Trophoblast cell (in vitro differentiated cells and primary cell): ENCODE measurements at regions not wholly inside any gene's neighbourhood (a gene's known extent, or its start where the extent isn't known, plus 50 kb on each side); places are given as distances from the start of the nearest gene placed in this dataset.

Source experiments
- DNase-seq, 2 donors: peaks; one replicate each; pipeline ENCODE4 v3.0.0-alpha.2; 2016
- H2AFZ ChIP-seq: 2 replicates; pipeline ENCODE4 v1.6.1; 2013; ENCODE audit warnings: low read length, moderate library complexity, mild to moderate bottlenecking; ENCODE audit not compliant: insufficient read depth, poor library complexity
- H2AK5ac ChIP-seq: 2 replicates; pipeline ENCODE4 v1.6.1; 2013; ENCODE audit warnings: mild to moderate bottlenecking, low read length
- H2BK120ac ChIP-seq: 2 replicates; pipeline ENCODE4 v1.6.1; 2013; ENCODE audit warnings: low read length, mild to moderate bottlenecking, moderate library complexity; ENCODE audit not compliant: insufficient read depth, poor library complexity
- H2BK12ac ChIP-seq: 2 replicates; pipeline ENCODE4 v1.6.1; 2013; ENCODE audit warnings: mild to moderate bottlenecking, low read length, moderate library complexity
- H2BK5ac ChIP-seq: 2 replicates; pipeline ENCODE4 v1.6.1; 2013; ENCODE audit warnings: low read length, low read depth, moderate library complexity, mild to moderate bottlenecking; ENCODE audit not compliant: poor library complexity
- H3K14ac ChIP-seq: 2 replicates; pipeline ENCODE4 v1.6.1; 2013; ENCODE audit warnings: mild to moderate bottlenecking, low read length
- H3K18ac ChIP-seq: 2 replicates; pipeline ENCODE4 v1.6.1; 2013; ENCODE audit warnings: mild to moderate bottlenecking, low read length
- H3K23ac ChIP-seq: 2 replicates; pipeline ENCODE4 v1.6.1; 2013; ENCODE audit warnings: low read length
- H3K27ac ChIP-seq: 2 replicates; pipeline ENCODE4 v1.5.1; 2013; ENCODE audit warnings: low read depth, mild to moderate bottlenecking, inconsistent platforms, low read length, moderate library complexity
- H3K27me3 ChIP-seq: 2 replicates; pipeline ENCODE4 v1.6.1; 2013; ENCODE audit warnings: inconsistent platforms, mild to moderate bottlenecking, low read length, moderate library complexity; ENCODE audit not compliant: insufficient read depth
- H3K36me3 ChIP-seq, 2 experiments: 1 replicate in 1 of 2; 2 replicates in 1 of 2; pipeline ENCODE4 v1.6.1; 2013; ENCODE audit warnings: low read length in 2 of 2, mild to moderate bottlenecking in 2 of 2, moderate library complexity in 1 of 2; ENCODE audit not compliant: insufficient read depth in 2 of 2, control insufficient read depth in 1 of 2
- H3K4ac ChIP-seq: 2 replicates; pipeline ENCODE4 v1.6.1; 2013; ENCODE audit warnings: low read depth, mild to moderate bottlenecking, low read length, moderate library complexity
- H3K4me1 ChIP-seq, 2 experiments: 1 replicate in 1 of 2; 2 replicates in 1 of 2; pipeline ENCODE4 v1.6.1; 2013; ENCODE audit warnings: low read length in 2 of 2, mild to moderate bottlenecking in 2 of 2, moderate library complexity in 1 of 2; ENCODE audit not compliant: insufficient read depth in 2 of 2, control insufficient read depth in 1 of 2
- H3K4me2 ChIP-seq: 2 replicates; pipeline ENCODE4 v1.6.1; 2013; ENCODE audit warnings: inconsistent platforms, mild to moderate bottlenecking, low read length, moderate library complexity
- H3K4me3 ChIP-seq: 2 replicates; pipeline ENCODE4 v1.5.1; 2013; ENCODE audit warnings: mild to moderate bottlenecking, low read depth, low read length, inconsistent platforms
- H3K79me1 ChIP-seq: one replicate; pipeline ENCODE4 v1.6.1; 2013; ENCODE audit warnings: low read length
- H3K79me2 ChIP-seq: 2 replicates; pipeline ENCODE4 v1.6.1; 2013; ENCODE audit warnings: low read length, mild to moderate bottlenecking; ENCODE audit not compliant: control insufficient read depth, insufficient read depth, poor library complexity
- H3K9ac ChIP-seq: 2 replicates; pipeline ENCODE4 v1.6.1; 2013; ENCODE audit warnings: mild to moderate bottlenecking, low read length
- H3K9me3 ChIP-seq: 2 replicates; pipeline ENCODE4 v1.6.1; 2013; ENCODE audit warnings: low read depth, mild to moderate bottlenecking, control low read depth, inconsistent platforms, low read length; ENCODE audit not compliant: insufficient read depth
- H4K12ac ChIP-seq: 2 replicates; pipeline ENCODE4 v1.6.1; 2013; ENCODE audit warnings: low read depth, mild to moderate bottlenecking, low read length, moderate library complexity
- H4K8ac ChIP-seq: 2 replicates; pipeline ENCODE4 v1.6.1; 2013; ENCODE audit warnings: low read depth, mild to moderate bottlenecking, low read length, moderate library complexity
- H4K91ac ChIP-seq: one replicate; pipeline ENCODE4 v1.6.1; 2013; ENCODE audit warnings: low read depth, mild to moderate bottlenecking, low read length, moderate library complexity
- WGBS: extraction: QIAGEN DNeasy Blood & Tissue Kit; methylation state at CpG from one replicate; pipeline ENCODE4 v1.1.7; 2013; ENCODE audit warnings: missing lambda C conversion rate; ENCODE audit not compliant: insufficient read length, insufficient coverage; ENCODE audit errors: extremely low coverage; 5-methylcytosine and 5-hydroxymethylcytosine counted together

GRCh38 chr14:100988956-100989355, 85.4 kb upstream of the RTL1 start:
- Histone ChIP-seq H2AFZ (no peak overlapping the region), H3K18ac (no peak overlapping the region), H3K36me3 (no peaks in the 10 kb centered on the region), H2BK5ac (no peak overlapping the region), H4K12ac (no peak overlapping the region), H4K91ac (no peak overlapping the region), H2BK12ac (no peak overlapping the region), H3K4ac (no peak overlapping the region), H3K14ac (no peak overlapping the region), H3K4me2 (no peak overlapping the region), H4K8ac (no peak overlapping the region), H3K27ac (no peak overlapping the region), H3K4me1 (no peaks in the 10 kb centered on the region), H3K4me3 (no peak overlapping the region), H2AK5ac (no peak overlapping the region), H2BK120ac (no peak overlapping the region), H3K9ac (no peak overlapping the region), H3K79me2 (no peaks in the 10 kb centered on the region), H3K27me3 (no peaks in the 10 kb centered on the region), H3K9me3 (no peaks in the 10 kb centered on the region), H3K23ac (no peak overlapping the region), H3K79me1 (no peaks in the 10 kb centered on the region)
- no CpG with 5 or more reads among the region's 4 CpGs for WGBS
- DNase-seq = no peak

- Histone ChIP-seq H4K8ac (no peak overlapping the region), H3K23ac (no peak overlapping the region), H3K4me2 (no peak overlapping the region), H2BK120ac (no peak overlapping the region), H3K79me2 (no peaks in the 10 kb centered on the region), H3K27ac (no peak overlapping the region), H3K9me3 (no peaks in the 10 kb centered on the region), H3K14ac (no peak overlapping the region), H3K79me1 (no peaks in the 10 kb centered on the region), H3K27me3 (no peaks in the 10 kb centered on the region), H2AK5ac (no peak overlapping the region), H4K12ac (no peak overlapping the region), H3K4ac (no peak overlapping the region), H3K9ac (no peak overlapping the region), H3K4me1 (no peaks in the 10 kb centered on the region), H4K91ac (no peak overlapping the region), H2BK12ac (no peak overlapping the region), H2AFZ (no peak overlapping the region), H3K4me3 (no peak overlapping the region), H3K18ac (no peak overlapping the region), H2BK5ac (no peak overlapping the region), H3K36me3 (no peaks in the 10 kb centered on the region)
- WGBS = no CpG with 5 or more reads among the region's 1 CpG
- DNase-seq = no peak
Observed at GRCh38 chr14:100989924-100990323, 86.4 kb upstream of the RTL1 start.

- DNase-seq = no peak
- Histone ChIP-seq H2BK12ac (no peak overlapping the region), H3K23ac (no peak overlapping the region), H3K9me3 (no peaks in the 10 kb centered on the region), H2BK5ac (no peak overlapping the region), H3K4me1 (no peaks in the 10 kb centered on the region), H3K18ac (no peak overlapping the region), H3K4me3 (no peak overlapping the region), H3K27ac (no peak overlapping the region), H3K27me3 (no peaks in the 10 kb centered on the region), H4K8ac (no peak overlapping the region), H2AFZ (no peak overlapping the region), H2AK5ac (no peak overlapping the region), H3K79me2 (no peaks in the 10 kb centered on the region), H4K91ac (no peak overlapping the region), H3K14ac (no peak overlapping the region), H3K9ac (no peak overlapping the region), H2BK120ac (no peak overlapping the region), H3K4ac (no peak overlapping the region), H3K79me1 (no peaks in the 10 kb centered on the region), H3K4me2 (no peak overlapping the region), H4K12ac (no peak overlapping the region), H3K36me3 (no peaks in the 10 kb centered on the region)
- no CpG with 5 or more reads among the region's 5 CpGs for WGBS
Observed at GRCh38 chr14:100994082-100994481, 90.6 kb upstream of the RTL1 start.

GRCh38 chr14:100994756-100995330, 91.3 kb upstream of the RTL1 start:
- no peak overlapping the region for H4K91ac ChIP-seq
- no peak overlapping the region for H3K18ac ChIP-seq
- no peaks in the 10 kb centered on the region for H3K27me3 ChIP-seq
- H2BK5ac ChIP-seq = no peak overlapping the region
- H4K8ac ChIP-seq = no peak overlapping the region
- H3K4me1 ChIP-seq = no peaks in the 10 kb centered on the region
- no peak overlapping the region for H3K14ac ChIP-seq
- H3K9ac ChIP-seq = no peak overlapping the region
- no peaks in the 10 kb centered on the region for H3K79me1 ChIP-seq
- H2AFZ ChIP-seq = no peak overlapping the region
- H2BK12ac ChIP-seq = no peak overlapping the region
- no peak overlapping the region for H3K23ac ChIP-seq
- no peak overlapping the region for H3K4me2 ChIP-seq
- no peak overlapping the region for H3K27ac ChIP-seq
- no peak overlapping the region for H4K12ac ChIP-seq
- H3K4ac ChIP-seq = no peak overlapping the region
- no peaks in the 10 kb centered on the region for H3K79me2 ChIP-seq
- H2BK120ac ChIP-seq = no peak overlapping the region
- H2AK5ac ChIP-seq = no peak overlapping the region
- DNase-seq = no peak
- no peaks in the 10 kb centered on the region for H3K36me3 ChIP-seq
- WGBS = no CpG with 5 or more reads among the region's 3 CpGs
- no peaks in the 10 kb centered on the region for H3K9me3 ChIP-seq
- H3K4me3 ChIP-seq = no peak overlapping the region
